ENCODE measurements at regions not wholly inside any gene's neighbourhood (a gene's known extent, or its start where the extent isn't known, plus 50 kb on each side); places are given as distances from the start of the nearest gene placed in this dataset.

GRCh38 chr2:234747833-234748559 is 203.8 kb upstream of the SH3BP4 start:
- no peak for DNase-seq (ENCODE audit: low read depth)
- TF ChIP-seq CTCF (IDR thresholded peaks at IDR 0.05; ENCODE audit: insufficient read depth, low read depth, low read length, missing control alignments) = no peak

DNA sequence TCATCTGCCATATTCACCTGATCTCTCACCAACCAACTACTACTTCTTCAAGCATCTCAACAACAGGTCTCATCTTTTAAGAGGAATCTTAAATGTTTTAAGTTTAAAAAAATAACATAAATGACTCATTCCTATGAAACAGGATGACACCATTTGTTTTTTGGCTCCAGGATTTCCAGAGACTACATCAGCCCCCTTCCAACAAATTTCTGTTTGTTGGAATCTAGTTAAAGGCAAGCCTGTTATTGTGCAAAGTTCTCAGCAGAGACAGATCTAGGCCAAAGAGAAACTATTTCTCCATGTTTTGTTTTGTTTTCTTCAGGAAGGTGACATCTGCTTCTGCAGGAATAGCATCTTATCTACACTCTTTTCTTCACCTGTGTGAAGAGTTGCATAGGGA is 204.8 kb upstream of the SH3BP4 start:
- no peak for DNase-seq (ENCODE audit: low read depth)
- no peak overlapping the region for H3K4me3 ChIP-seq (ENCODE audit: low read length)

More at GRCh38 chr2:234747833-234748559, 203.8 kb upstream of the SH3BP4 start:
- no peak overlapping the region for H3K4me3 ChIP-seq (ENCODE audit: low read length)

DNA sequence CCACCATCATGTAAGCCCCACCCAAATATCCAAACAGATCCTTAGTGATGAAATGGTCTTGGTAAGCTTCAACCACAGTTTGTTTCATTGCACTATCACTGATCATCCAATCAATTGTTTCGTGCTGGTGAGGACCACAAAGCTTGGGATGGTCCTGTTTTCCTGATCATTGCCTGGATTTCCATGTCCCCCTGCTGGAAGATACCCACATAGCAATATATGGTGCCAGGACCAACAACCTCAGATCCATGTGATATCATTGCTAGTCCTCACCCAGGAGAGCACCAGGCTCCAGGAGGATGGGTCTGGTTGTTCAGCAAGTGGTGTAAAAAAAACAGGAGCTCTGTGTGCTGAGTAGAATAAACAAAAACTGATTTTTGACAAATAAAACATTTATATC is 206.5 kb upstream of the SH3BP4 start:
- no peak overlapping the region for H3K4me3 ChIP-seq (ENCODE audit: low read length)
- TF ChIP-seq CTCF (IDR thresholded peaks at IDR 0.05; ENCODE audit: insufficient read depth, low read depth, low read length, missing control alignments) = peak; percentile 11
- DNase-seq (ENCODE audit: low read depth) = no peak

More for the DNA sequence above, 204.8 kb upstream of the SH3BP4 start:
- TF ChIP-seq CTCF (IDR thresholded peaks at IDR 0.05; ENCODE audit: insufficient read depth, low read depth, low read length, missing control alignments) = no peak

DNA sequence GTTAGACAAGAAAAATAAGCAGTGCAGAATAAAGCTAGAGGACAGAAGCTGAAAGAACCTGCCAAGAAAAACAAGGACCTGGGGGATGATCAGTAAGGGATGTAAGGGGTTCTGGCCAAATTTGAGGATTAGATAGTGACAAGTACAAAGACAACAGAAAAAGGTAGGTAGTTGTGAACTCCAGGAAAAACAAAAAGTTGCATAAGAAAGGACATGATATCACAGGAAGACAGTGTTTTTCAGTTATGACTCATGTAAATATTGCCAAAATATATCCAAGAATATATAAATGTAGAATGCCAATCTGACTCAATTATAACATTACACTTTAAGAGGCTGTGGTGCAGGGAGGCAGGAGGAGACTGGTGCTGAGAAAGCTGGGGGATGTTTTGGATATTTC is 209.8 kb upstream of the SH3BP4 start:
- peak; percentile 27 for DNase-seq (ENCODE audit: low read depth)
- H3K4me3 ChIP-seq (ENCODE audit: low read length) = no peak overlapping the region
- TF ChIP-seq CTCF (IDR thresholded peaks at IDR 0.05; ENCODE audit: insufficient read depth, low read depth, low read length, missing control alignments) = no peak

GRCh38 chr2:234739061-234739460 is 212.8 kb upstream of the SH3BP4 start:
- no peak for DNase-seq (ENCODE audit: low read depth)
- no peak for TF ChIP-seq CTCF (IDR thresholded peaks at IDR 0.05; ENCODE audit: insufficient read depth, low read depth, low read length, missing control alignments)
- H3K4me3 ChIP-seq (ENCODE audit: low read length) = no peak overlapping the region

- H3K4me3 ChIP-seq (ENCODE audit: low read length) = no peak overlapping the region
- DNase-seq (ENCODE audit: low read depth) = no peak
- no peak for TF ChIP-seq CTCF (IDR thresholded peaks at IDR 0.05; ENCODE audit: insufficient read depth, low read depth, low read length, missing control alignments)
Measured at GRCh38 chr2:234735829-234736228, 216.0 kb upstream of the SH3BP4 start.
